Transverse colon (tissue), 4 donors: ENCODE measurements at regions not wholly inside any gene's neighbourhood (a gene's known extent, or its start where the extent isn't known, plus 50 kb on each side); places are given as distances from the start of the nearest gene placed in this dataset.
"Not testable (repeated sequence)": the region's sequence is repeated elsewhere in the genome, so short reads cannot be mapped to it uniquely, and the experiment has no call there.

Source experiments
- DNase-seq: peaks from one replicate; pipeline ENCODE4 v3.0.0-alpha.2; 2019
- H3K27ac ChIP-seq, 4 donors: fragments of 200-600 bp; sonication (generic); 2 replicates each; pipeline ENCODE4 v1.5.1; 2016 to 2018; ENCODE audit warnings: inconsistent platforms in 4 of 4
- H3K27me3 ChIP-seq: fragments of 200-600 bp; sonication (generic); 2 replicates; pipeline ENCODE4 v1.5.1; 2017; ENCODE audit warnings: inconsistent platforms
- H3K36me3 ChIP-seq, 4 donors: fragments of 200-600 bp; sonication (generic); 2 replicates each; pipeline ENCODE4 v1.5.1; 2017 to 2019; ENCODE audit warnings: inconsistent platforms in 4 of 4
- H3K4me1 ChIP-seq, 4 donors: fragments of 200-600 bp; sonication (generic); 2 replicates each; pipeline ENCODE4 v1.5.1; 2017 to 2020; ENCODE audit warnings: inconsistent platforms in 4 of 4
- H3K4me3 ChIP-seq, 4 donors: fragments of 200-600 bp; sonication (generic); 1 replicate in 1 of 4; 2 replicates in 3 of 4; pipeline versions ENCODE4 v1.5.1 to v1.6.1; 2017 to 2019; ENCODE audit warnings: inconsistent platforms in 4 of 4
- H3K9me3 ChIP-seq, 2 donors: fragments of 200-600 bp; sonication (generic); 2 replicates each; pipeline ENCODE4 v1.5.1; 2017 to 2019; ENCODE audit warnings: inconsistent platforms in 2 of 2
- CTCF ChIP-seq, 5 experiments: fragments of 200-600 bp in 3 of 5; fragments of 450-650 bp in 2 of 5; sonication (generic) in 3 of 5; IDR thresholded peaks; 1 replicate in 2 of 5; 2 replicates in 3 of 5; pipeline ENCODE4 v1.5.1; 2016 to 2017; ENCODE audit warnings: antibody characterized with exemption in 5 of 5, inconsistent platforms in 3 of 5, mild to moderate bottlenecking in 2 of 5, moderate library complexity in 1 of 5
- EP300 ChIP-seq: sonication (generic); formaldehyde crosslinking; IDR thresholded peaks from one replicate; pipeline ENCODE4 v1.6.1; 2017; ENCODE audit warnings: antibody characterized with exemption, low read depth
- POLR2A ChIP-seq: fragments of 450-650 bp; IDR thresholded peaks from one replicate; pipeline ENCODE4 v1.6.1; 2016; ENCODE audit warnings: antibody characterized with exemption, mild to moderate bottlenecking, moderate library complexity
- POLR2AphosphoS5 ChIP-seq, 3 donors: sonication (generic); formaldehyde crosslinking; IDR thresholded peaks; one replicate each; pipeline ENCODE4 v1.6.1; 2016; ENCODE audit warnings: antibody characterized with exemption in 3 of 3
- WGBS, 2 donors: methylation state at CpG; one replicate each; pipeline ENCODE4 v1.1.5; 2018; ENCODE audit warnings: low coverage in 1 of 2; 5-methylcytosine and 5-hydroxymethylcytosine counted together
- in situ Hi-C, 4 donors: fragments of 200-750 bp; cut with MboI; loops; one replicate each; pipeline versions ENCODE4 v1.15.0 to v1.15.1; 2017; ENCODE audit warnings: low sequenced_read_pairs in 3 of 4, low pct_ligation_motif_present in 1 of 4, low pct_unique_long_range_greater_than_20kb in 1 of 4
- intact Hi-C: fragments of 100-400 bp; cut with DNase I; formaldehyde crosslinking; loops from one replicate; pipeline ENCODE4 v1.15.1; 2023; ENCODE audit warnings: low total_unique reads

GRCh38 chr16:13332713-13333255 lies 431.4 kb downstream of the SHISA9 start:
- no peak overlapping the region for H3K4me3 ChIP-seq
- H3K27me3 ChIP-seq = no peaks in the 10 kb centered on the region
- intact Hi-C loops = no loop called here
- WGBS, 2 donors = 64% methylated on average over 7 of the region's 7 CpGs; no CpG with 5 or more reads in 1 of the 2 donors
- no peaks in the 10 kb centered on the region for H3K4me1 ChIP-seq
- no peaks in the 10 kb centered on the region for H3K9me3 ChIP-seq
- H3K36me3 ChIP-seq = no peaks in the 10 kb centered on the region
- no peak for TF ChIP-seq EP300
- no peak for TF ChIP-seq POLR2A
- TF ChIP-seq POLR2AphosphoS5 (IDR thresholded peaks at IDR 0.05) = no peak
- TF ChIP-seq CTCF (IDR thresholded peaks at IDR 0.05) = no peak
- DNase-seq = no peak
- in situ Hi-C loops = loop anchor here in 1 of 4 donors (25.0 kb wide), 1 partner anchor 95 kb away; no protein-coding TSS in a partner anchor
- H3K27ac ChIP-seq = no peak overlapping the region

- Histone ChIP-seq H3K4me3 (no peak overlapping the region), H3K36me3 (no peaks in the 10 kb centered on the region), H3K27ac (no peak overlapping the region), H3K9me3 (no peaks in the 10 kb centered on the region), H3K4me1 (no peaks in the 10 kb centered on the region), H3K27me3 (no peaks in the 10 kb centered on the region)
- DNase-seq = no peak
- 63% methylated on average over 1 to 2 of the region's 2 CpGs for WGBS, 2 donors
- in situ Hi-C loops = loop anchor here in 1 of 4 donors (25.0 kb wide), 1 partner anchor 96 kb away; no protein-coding TSS in a partner anchor
- TF ChIP-seq CTCF (IDR thresholded peaks at IDR 0.05) (no peak), POLR2AphosphoS5 (IDR thresholded peaks at IDR 0.05) (no peak), POLR2A (no peak), EP300 (no peak)
- intact Hi-C loops = no loop called here
Measured at GRCh38 chr16:13333336-13333735, 431.9 kb downstream of the SHISA9 start.

- WGBS, 2 donors = 67 to 84% methylated on average over 4 to 6 of the region's 6 CpGs
- Histone ChIP-seq H3K4me3 (no peak overlapping the region), H3K9me3 (no peaks in the 10 kb centered on the region), H3K4me1 (no peaks in the 10 kb centered on the region), H3K27me3 (no peaks in the 10 kb centered on the region), H3K27ac (no peak overlapping the region), H3K36me3 (no peaks in the 10 kb centered on the region)
- intact Hi-C loops (no loop called here), in situ Hi-C loops (loop anchor here in 1 of 4 donors (25.0 kb wide), 1 partner anchor 99 kb away; no protein-coding TSS in a partner anchor)
- DNase-seq = no peak
- TF ChIP-seq POLR2A = no peak
Measured at GRCh38 chr16:13335879-13336278, 434.5 kb downstream of the SHISA9 start.

DNA sequence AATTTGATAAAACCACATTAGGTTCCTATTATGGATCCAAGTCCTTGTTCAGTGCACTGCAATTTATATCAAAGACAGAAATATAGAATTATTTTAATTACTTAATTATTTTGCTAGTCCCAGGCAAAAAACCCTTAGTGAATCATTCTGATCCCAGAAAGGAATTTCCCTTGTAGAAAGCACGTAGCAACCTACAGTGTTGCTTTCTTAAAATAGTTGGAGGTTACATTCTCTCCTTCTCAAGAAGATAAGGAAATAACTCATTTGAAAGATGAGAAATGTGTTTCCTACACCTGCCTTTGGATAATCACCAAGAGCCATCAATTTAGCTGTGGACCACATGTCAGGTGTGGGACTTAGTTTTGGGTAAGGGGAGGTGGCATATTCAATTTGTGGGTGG lies 434.9 kb downstream of the SHISA9 start:
- Histone ChIP-seq H3K27me3 (no peaks in the 10 kb centered on the region), H3K9me3 (no peaks in the 10 kb centered on the region), H3K4me3 (no peak overlapping the region), H3K4me1 (no peaks in the 10 kb centered on the region), H3K27ac (no peak overlapping the region), H3K36me3 (no peaks in the 10 kb centered on the region)
- TF ChIP-seq EP300 (no peak), POLR2AphosphoS5 (IDR thresholded peaks at IDR 0.05) (no peak), POLR2A (no peak), CTCF (IDR thresholded peaks at IDR 0.05) (no peak)
- WGBS, 2 donors = 55 to 72% methylated on average over 1 of the region's 1 CpG
- DNase-seq = no peak
- in situ Hi-C loops (loop anchor here in 1 of 4 donors (25.0 kb wide), 1 partner anchor 99 kb away; no protein-coding TSS in a partner anchor), intact Hi-C loops (no loop called here)

DNA sequence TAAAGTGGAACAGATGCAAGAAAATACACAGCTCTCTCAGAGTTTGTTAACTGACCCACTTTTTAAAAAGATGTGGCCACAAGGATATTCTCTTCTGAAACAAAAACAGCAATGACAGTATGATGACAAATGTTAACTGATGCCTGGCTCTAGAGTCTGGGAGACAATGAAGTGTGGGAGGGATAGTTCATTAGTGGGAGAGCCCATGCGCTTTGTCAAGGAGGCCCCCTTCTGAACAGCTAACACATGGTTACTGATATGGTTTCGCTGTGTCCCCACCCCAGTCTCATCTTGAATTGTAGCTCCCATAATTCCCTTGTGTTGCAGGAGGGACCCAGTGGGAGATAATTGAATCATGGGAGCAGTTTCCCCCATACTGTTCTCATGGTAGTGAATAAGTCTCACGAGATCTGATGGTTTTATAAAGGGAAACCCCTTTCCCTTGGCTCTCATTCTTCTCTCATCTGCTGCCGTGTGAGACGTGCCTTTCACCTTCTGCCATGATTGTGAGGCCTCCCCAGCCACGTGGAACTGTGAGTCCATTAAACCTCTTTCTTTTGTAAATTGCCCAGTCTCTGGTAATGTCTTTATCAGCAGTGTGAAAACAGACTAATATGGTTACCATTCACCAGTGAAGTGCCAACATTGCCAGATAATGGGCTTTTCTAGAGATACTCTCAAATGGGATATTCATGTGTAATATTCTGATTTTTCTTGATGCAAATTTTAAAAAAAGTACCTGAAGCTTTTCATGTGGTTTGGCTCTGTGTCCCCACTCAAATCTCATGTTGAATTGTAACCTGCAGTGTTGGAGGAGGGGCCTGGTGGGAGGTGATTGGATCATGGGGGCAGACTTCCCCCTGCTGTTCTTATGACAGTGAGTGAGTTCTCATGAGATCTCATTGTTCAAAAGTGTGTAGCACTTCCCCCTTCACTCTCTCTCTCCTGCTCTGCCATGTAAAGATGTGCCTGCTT lies 435.8 kb downstream of the SHISA9 start:
- H3K27ac ChIP-seq, H3K27me3 ChIP-seq, DNase-seq, intact Hi-C loops, H3K4me1 ChIP-seq, H3K36me3 ChIP-seq, H3K4me3 ChIP-seq, H3K9me3 ChIP-seq: not testable (repeated sequence)
- in situ Hi-C loops = loop anchor here in 1 of 4 donors (25.0 kb wide), 1 partner anchor 100 kb away; no protein-coding TSS in a partner anchor
- WGBS, 2 donors = 30 to 65% methylated on average over 2 to 5 of the region's 6 CpGs
